Prostate gland (tissue), 2 donors: ENCODE measurements at regions not wholly inside any gene's neighbourhood (a gene's known extent, or its start where the extent isn't known, plus 50 kb on each side); places are given as distances from the start of the nearest gene placed in this dataset.

Experiments
- POLR2AphosphoS5 ChIP-seq: sonication (generic); formaldehyde crosslinking; IDR thresholded peaks from one replicate; pipeline ENCODE4 v1.6.1; 2017; ENCODE audit warnings: antibody characterized with exemption
- TF ChIP-seq, protein P1 (sequence below), 4 experiments: fragments of 200-600 bp in 2 of 4; fragments of 450-650 bp in 2 of 4; sonication (generic) in 2 of 4; IDR thresholded peaks; 1 replicate in 3 of 4; 2 replicates in 1 of 4; pipeline ENCODE4 v1.5.1; 2016 to 2019; ENCODE audit warnings: antibody characterized with exemption in 4 of 4, mild to moderate bottlenecking in 2 of 4, moderate library complexity in 2 of 4

DNA sequence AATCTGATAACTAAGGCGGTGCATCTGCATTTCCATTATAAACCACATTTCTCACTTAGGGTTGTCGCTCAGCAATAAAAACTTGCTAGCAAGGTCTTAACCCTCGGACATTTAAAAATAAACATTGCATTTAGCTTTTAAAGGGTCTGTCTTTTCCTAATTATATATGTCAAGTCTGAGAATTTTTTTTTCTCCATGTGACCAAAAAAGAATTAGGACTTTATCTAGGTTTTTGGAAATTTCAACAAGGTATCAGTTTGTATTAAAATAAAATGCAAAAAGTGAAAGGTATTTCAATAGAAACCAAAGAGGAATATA lies 198.1 kb downstream of the FOXA2 start:
- TF ChIP-seq POLR2AphosphoS5, result no peak
- TF ChIP-seq, protein P1, sequence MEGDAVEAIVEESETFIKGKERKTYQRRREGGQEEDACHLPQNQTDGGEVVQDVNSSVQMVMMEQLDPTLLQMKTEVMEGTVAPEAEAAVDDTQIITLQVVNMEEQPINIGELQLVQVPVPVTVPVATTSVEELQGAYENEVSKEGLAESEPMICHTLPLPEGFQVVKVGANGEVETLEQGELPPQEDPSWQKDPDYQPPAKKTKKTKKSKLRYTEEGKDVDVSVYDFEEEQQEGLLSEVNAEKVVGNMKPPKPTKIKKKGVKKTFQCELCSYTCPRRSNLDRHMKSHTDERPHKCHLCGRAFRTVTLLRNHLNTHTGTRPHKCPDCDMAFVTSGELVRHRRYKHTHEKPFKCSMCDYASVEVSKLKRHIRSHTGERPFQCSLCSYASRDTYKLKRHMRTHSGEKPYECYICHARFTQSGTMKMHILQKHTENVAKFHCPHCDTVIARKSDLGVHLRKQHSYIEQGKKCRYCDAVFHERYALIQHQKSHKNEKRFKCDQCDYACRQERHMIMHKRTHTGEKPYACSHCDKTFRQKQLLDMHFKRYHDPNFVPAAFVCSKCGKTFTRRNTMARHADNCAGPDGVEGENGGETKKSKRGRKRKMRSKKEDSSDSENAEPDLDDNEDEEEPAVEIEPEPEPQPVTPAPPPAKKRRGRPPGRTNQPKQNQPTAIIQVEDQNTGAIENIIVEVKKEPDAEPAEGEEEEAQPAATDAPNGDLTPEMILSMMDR (IDR thresholded peaks at IDR 0.05), result no peak
